ENCODE measurements at regions not wholly inside any gene's neighbourhood (a gene's known extent, or its start where the extent isn't known, plus 50 kb on each side); places are given as distances from the start of the nearest gene placed in this dataset.

DNA sequence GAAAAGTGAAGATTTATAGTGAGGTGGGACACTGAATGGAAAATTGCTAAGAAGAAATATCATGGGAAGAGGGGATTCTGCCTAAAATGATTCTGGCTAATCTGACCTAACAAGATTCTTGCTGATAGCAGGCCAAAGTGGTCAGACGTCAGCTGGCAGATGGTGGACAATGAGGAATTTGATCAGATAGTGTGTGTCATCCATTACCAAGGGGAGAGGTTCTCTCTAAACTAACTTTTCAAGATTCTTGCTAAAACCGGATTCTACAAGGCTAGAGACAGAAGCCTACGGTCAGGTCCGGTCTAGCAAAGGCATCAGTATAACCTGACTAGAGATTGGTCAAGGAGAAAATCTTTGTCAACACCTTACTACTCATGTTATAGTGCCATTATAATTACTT lies 306.0 kb downstream of the ZNF608 start:
- Histone ChIP-seq H3K36me3 (ENCODE audit: control insufficient read depth in 2 of 2, extremely low read depth in 1 of 2, insufficient read depth in 2 of 2, low read length in 2 of 2) (no peaks in the 10 kb centered on the region), H3K79me2 (ENCODE audit: control insufficient read depth, insufficient read depth, low read length) (no peaks in the 10 kb centered on the region), H3K27me3 (ENCODE audit: control insufficient read depth, extremely low read depth, insufficient read depth, low read length) (peaks cover 5% of the 10 kb centered on the region), H4K20me1 (ENCODE audit: control insufficient read depth, extremely low read depth, insufficient read depth, low read length) (no peaks in the 10 kb centered on the region), H3K4me2 (ENCODE audit: control insufficient read depth, extremely low read depth, insufficient read depth, low read depth, low read length) (no peak overlapping the region), H2AFZ (ENCODE audit: control insufficient read depth, low read length) (no peak overlapping the region), H3K4me3 (ENCODE audit: control insufficient read depth in 2 of 3, extremely low read depth in 1 of 3, insufficient read depth in 2 of 3, low read depth in 1 of 3, low read length in 3 of 3) (no peak overlapping the region), H3K9me3 (ENCODE audit: control insufficient read depth, low read depth, low read length) (no peaks in the 10 kb centered on the region), H3K9ac (ENCODE audit: control insufficient read depth, extremely low read depth, insufficient read depth, low read length) (no peak overlapping the region), H3K9me1 (ENCODE audit: control insufficient read depth, extremely low read depth, insufficient read depth, low read length) (no peaks in the 10 kb centered on the region), H3K4me1 (ENCODE audit: control insufficient read depth, extremely low read depth, insufficient read depth, low read length) (no peaks in the 10 kb centered on the region), H3K27ac (ENCODE audit: control insufficient read depth, insufficient read depth, low read length) (no peak overlapping the region)
- dilution Hi-C loops (cut with MboI; ENCODE audit: extremely low pct_ligation_motif_present, low sequenced_read_pairs): no loop called here
- FAIRE-seq (no peak), DNase-seq (ENCODE audit: low read depth, low spot score) (no peak)
- TF ChIP-seq EZH2 (IDR thresholded peaks at IDR 0.05; ENCODE audit: low read length): no peak
- TF ChIP-seq, protein P1, sequence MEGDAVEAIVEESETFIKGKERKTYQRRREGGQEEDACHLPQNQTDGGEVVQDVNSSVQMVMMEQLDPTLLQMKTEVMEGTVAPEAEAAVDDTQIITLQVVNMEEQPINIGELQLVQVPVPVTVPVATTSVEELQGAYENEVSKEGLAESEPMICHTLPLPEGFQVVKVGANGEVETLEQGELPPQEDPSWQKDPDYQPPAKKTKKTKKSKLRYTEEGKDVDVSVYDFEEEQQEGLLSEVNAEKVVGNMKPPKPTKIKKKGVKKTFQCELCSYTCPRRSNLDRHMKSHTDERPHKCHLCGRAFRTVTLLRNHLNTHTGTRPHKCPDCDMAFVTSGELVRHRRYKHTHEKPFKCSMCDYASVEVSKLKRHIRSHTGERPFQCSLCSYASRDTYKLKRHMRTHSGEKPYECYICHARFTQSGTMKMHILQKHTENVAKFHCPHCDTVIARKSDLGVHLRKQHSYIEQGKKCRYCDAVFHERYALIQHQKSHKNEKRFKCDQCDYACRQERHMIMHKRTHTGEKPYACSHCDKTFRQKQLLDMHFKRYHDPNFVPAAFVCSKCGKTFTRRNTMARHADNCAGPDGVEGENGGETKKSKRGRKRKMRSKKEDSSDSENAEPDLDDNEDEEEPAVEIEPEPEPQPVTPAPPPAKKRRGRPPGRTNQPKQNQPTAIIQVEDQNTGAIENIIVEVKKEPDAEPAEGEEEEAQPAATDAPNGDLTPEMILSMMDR (optimal IDR thresholded peaks at IDR 0.05 in 1 of 3, IDR thresholded peaks at IDR 0.05 in 1 of 3, conservative IDR thresholded peaks at IDR 0.05 in 1 of 3; ENCODE audit: extremely low read depth in 1 of 3, insufficient read depth in 2 of 3, low read length in 3 of 3): no peak

DNA sequence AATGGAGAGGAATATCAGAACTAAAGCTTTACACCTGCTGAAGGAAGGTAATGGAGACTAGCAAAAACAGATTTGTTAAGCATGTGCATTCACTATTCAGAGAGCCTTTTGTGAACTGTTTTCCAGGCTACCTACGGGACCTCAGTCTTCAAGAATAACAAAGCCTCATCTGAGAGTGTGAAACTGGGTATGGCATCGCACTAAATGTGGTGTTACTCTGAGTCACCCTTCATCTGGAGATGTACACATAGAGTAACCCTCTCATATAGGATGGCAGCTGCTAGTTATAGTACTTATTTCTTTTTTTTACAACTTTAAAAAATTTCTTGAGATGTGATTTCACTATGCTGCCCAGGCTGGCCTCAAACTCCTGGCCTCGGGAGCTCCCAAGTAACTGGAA lies 306.8 kb downstream of the ZNF608 start:
- H4K20me1 ChIP-seq (ENCODE audit: control insufficient read depth, extremely low read depth, insufficient read depth, low read length): no peaks in the 10 kb centered on the region
- H3K4me3 ChIP-seq (ENCODE audit: control insufficient read depth in 2 of 3, extremely low read depth in 1 of 3, insufficient read depth in 2 of 3, low read depth in 1 of 3, low read length in 3 of 3): no peak overlapping the region
- H3K9me1 ChIP-seq (ENCODE audit: control insufficient read depth, extremely low read depth, insufficient read depth, low read length): no peaks in the 10 kb centered on the region
- no peak overlapping the region for H3K4me2 ChIP-seq (ENCODE audit: control insufficient read depth, extremely low read depth, insufficient read depth, low read depth, low read length)
- dilution Hi-C loops (cut with MboI; ENCODE audit: extremely low pct_ligation_motif_present, low sequenced_read_pairs): no loop called here
- DNase-seq (ENCODE audit: low read depth, low spot score) (no peak), FAIRE-seq (no peak)
- peaks cover 5% of the 10 kb centered on the region for H3K27me3 ChIP-seq (ENCODE audit: control insufficient read depth, extremely low read depth, insufficient read depth, low read length)
- no peaks in the 10 kb centered on the region for H3K9me3 ChIP-seq (ENCODE audit: control insufficient read depth, low read depth, low read length)
- H3K27ac ChIP-seq (ENCODE audit: control insufficient read depth, insufficient read depth, low read length): no peak overlapping the region
- H3K4me1 ChIP-seq (ENCODE audit: control insufficient read depth, extremely low read depth, insufficient read depth, low read length): no peaks in the 10 kb centered on the region
- TF ChIP-seq, protein P1 (optimal IDR thresholded peaks at IDR 0.05 in 1 of 3, IDR thresholded peaks at IDR 0.05 in 1 of 3, conservative IDR thresholded peaks at IDR 0.05 in 1 of 3; ENCODE audit: extremely low read depth in 1 of 3, insufficient read depth in 2 of 3, low read length in 3 of 3): no peak
- no peak for TF ChIP-seq EZH2 (IDR thresholded peaks at IDR 0.05; ENCODE audit: low read length)
- no peaks in the 10 kb centered on the region for H3K79me2 ChIP-seq (ENCODE audit: control insufficient read depth, insufficient read depth, low read length)
- H3K36me3 ChIP-seq (ENCODE audit: control insufficient read depth in 2 of 2, extremely low read depth in 1 of 2, insufficient read depth in 2 of 2, low read length in 2 of 2): no peaks in the 10 kb centered on the region
- H2AFZ ChIP-seq (ENCODE audit: control insufficient read depth, low read length): no peak overlapping the region
- H3K9ac ChIP-seq (ENCODE audit: control insufficient read depth, extremely low read depth, insufficient read depth, low read length): no peak overlapping the region

Measured in keratinocyte (primary cell).